GM06990 (cell line): ENCODE measurements at regions not wholly inside any gene's neighbourhood (a gene's known extent, or its start where the extent isn't known, plus 50 kb on each side); places are given as distances from the start of the nearest gene placed in this dataset.

Experiments used
- DNase-seq: peaks from one replicate; pipeline ENCODE4 v3.0.0-alpha.2; 2011; ENCODE audit not compliant: insufficient read length; ENCODE audit errors: extremely low read depth
- H3K27me3 ChIP-seq: replicated peaks from 2 replicates; pipeline ENCODE4 v1.6.0; 2011; ENCODE audit warnings: low read length; ENCODE audit not compliant: control insufficient read depth, insufficient read depth
- H3K36me3 ChIP-seq: 2 replicates; pipeline ENCODE4 v1.5.1; 2011; ENCODE audit warnings: low read length; ENCODE audit not compliant: control insufficient read depth, insufficient read depth
- H3K4me3 ChIP-seq: replicated peaks from 2 replicates; pipeline ENCODE4 v1.5.1; 2011; ENCODE audit warnings: low read depth, mild to moderate bottlenecking, control low read depth, low read length
- CTCF ChIP-seq: IDR thresholded peaks from 2 replicates; pipeline ENCODE4 v1.5.1; 2011; ENCODE audit warnings: low read length, control low read depth, mild to moderate bottlenecking, inconsistent platforms; ENCODE audit not compliant: insufficient read depth, poor library complexity, severe bottlenecking

GRCh38 chr9:108109927-108110690, 620.5 kb upstream of the KLF4 start:
- no peaks in the 10 kb centered on the region for H3K27me3 ChIP-seq
- DNase-seq: no peak
- TF ChIP-seq CTCF: no peak
- no peak overlapping the region for H3K4me3 ChIP-seq
- H3K36me3 ChIP-seq: no peaks in the 10 kb centered on the region

- Histone ChIP-seq H3K36me3 (no peaks in the 10 kb centered on the region), H3K4me3 (no peak overlapping the region), H3K27me3 (no peaks in the 10 kb centered on the region)
- no peak for TF ChIP-seq CTCF
- no peak for DNase-seq
Observed at GRCh38 chr9:108108852-108109448, 619.4 kb upstream of the KLF4 start.

- no peak for TF ChIP-seq CTCF
- no peak for DNase-seq
- H3K36me3 ChIP-seq: no peaks in the 10 kb centered on the region
- no peaks in the 10 kb centered on the region for H3K27me3 ChIP-seq
- no peak overlapping the region for H3K4me3 ChIP-seq
Observed at GRCh38 chr9:108108280-108108851, 618.8 kb upstream of the KLF4 start.

GRCh38 chr9:108105885-108106284, 616.3 kb upstream of the KLF4 start:
- H3K27me3 ChIP-seq: no peaks in the 10 kb centered on the region
- no peaks in the 10 kb centered on the region for H3K36me3 ChIP-seq
- DNase-seq: no peak
- H3K4me3 ChIP-seq: no peak overlapping the region
- TF ChIP-seq CTCF: no peak

GRCh38 chr9:108104991-108105390, 615.4 kb upstream of the KLF4 start:
- no peak for TF ChIP-seq CTCF
- Histone ChIP-seq H3K36me3 (no peaks in the 10 kb centered on the region), H3K4me3 (no peak overlapping the region), H3K27me3 (no peaks in the 10 kb centered on the region)
- DNase-seq: no peak
